K562 (cell line): ENCODE measurements at regions not wholly inside any gene's neighbourhood (a gene's known extent, or its start where the extent isn't known, plus 50 kb on each side); places are given as distances from the start of the nearest gene placed in this dataset.

Experiments
- ATAC-seq: fragments of 200-7000 bp; cut with Tn5 transposase; 3 replicates; pipeline ENCODE4 v1.9.1; 2020; ENCODE audit warnings: moderate library complexity
- BruUV-seq: library from RNA; stranded (reverse); fragments of 400-500 nt; replicated peaks from 2 replicates; lab custom pipeline; 2021; lab: Mats Ljungman, UMichigan
- CTCF ChIA-PET: fragments of 300-600 bp; formaldehyde crosslinking; extraction: SDS; loops from one replicate; lab custom pipeline; 2021; ENCODE audit warnings: low intra/inter-chr PET ratio; lab: Yijun Ruan, JAX
- POLR2A ChIA-PET: fragments of 300-600, 350-650 bp; sonication (Branson Sonifier 250); formaldehyde crosslinking; extraction: SDS; loops from one replicate; lab custom pipeline; 2021; ENCODE audit warnings: antibody characterized with exemption, inconsistent platforms; lab: Yijun Ruan, JAX
- DNase-seq, 4 experiments: peaks; one replicate each; pipeline versions ENCODE4 v3.0.0 to v3.0.0-alpha.2; 2011 to 2018; ENCODE audit warnings: low spot score in 3 of 4, mixed read lengths in 3 of 4; ENCODE audit errors: extremely low read depth in 1 of 4
- FAIRE-seq: peaks from 2 replicates; lab custom pipeline; 2011; peaks lifted over from hg19 to GRCh38; lab: Jason Lieb, UNC
- H2AFZ ChIP-seq: 2 replicates; pipeline ENCODE4 v1.6.0; 2011; ENCODE audit warnings: low read depth, low read length, control low read depth, inconsistent platforms
- H3K27ac ChIP-seq: fragments of 200-600 bp; 3 replicates; pipeline ENCODE4 v1.8.0; 2011; ENCODE audit warnings: low read depth, mild to moderate bottlenecking, control low read depth, inconsistent platforms, low read length, moderate library complexity, mixed read lengths; ENCODE audit errors: extremely low read depth
- H3K27me3 ChIP-seq, 2 experiments: fragments of 300-600 bp in 1 of 2; 2 replicates in 1 of 2; 3 replicates in 1 of 2; pipeline versions ENCODE4 v1.6.0 to v1.8.0; 2011; ENCODE audit warnings: inconsistent platforms in 2 of 2, low read length in 2 of 2, mild to moderate bottlenecking in 1 of 2, mixed read lengths in 1 of 2, moderate library complexity in 1 of 2; ENCODE audit not compliant: control insufficient read depth in 2 of 2, insufficient read depth in 2 of 2
- H3K36me3 ChIP-seq: fragments of 300-600 bp; 3 replicates; pipeline ENCODE4 v1.8.0; 2011; ENCODE audit warnings: mild to moderate bottlenecking, low read length, inconsistent platforms; ENCODE audit not compliant: control insufficient read depth, insufficient read depth
- H3K4me1 ChIP-seq, 2 experiments: fragments of 200-600 bp in 1 of 2; replicated peaks in 1 of 2; 2 replicates in 1 of 2; 3 replicates in 1 of 2; pipeline versions ENCODE4 v1.5.1 to v1.8.0; 2011; ENCODE audit warnings: inconsistent platforms in 2 of 2, low read length in 2 of 2, mild to moderate bottlenecking in 1 of 2, mixed read lengths in 1 of 2, moderate library complexity in 1 of 2; ENCODE audit not compliant: control insufficient read depth in 2 of 2, insufficient read depth in 2 of 2
- H3K4me2 ChIP-seq: 2 replicates; pipeline ENCODE4 v1.6.1; 2011; ENCODE audit warnings: low read length, control low read depth, inconsistent platforms, mixed read lengths; ENCODE audit not compliant: insufficient read depth
- H3K4me3 ChIP-seq: fragments of 200-600 bp; sonication (generic), shearing (Covaris generic); 2 replicates; pipeline ENCODE4 v1.5.1; 2016; ENCODE audit warnings: control low read depth, inconsistent platforms
- H3K79me2 ChIP-seq: fragments of 200-600 bp; 3 replicates; pipeline ENCODE4 v1.8.0; 2011; ENCODE audit warnings: low read length, inconsistent platforms; ENCODE audit not compliant: control insufficient read depth, insufficient read depth
- H3K9ac ChIP-seq, 2 experiments: 2 replicates each; pipeline versions ENCODE4 v1.6.0 to v1.6.1; 2011; ENCODE audit warnings: low read depth in 2 of 2, low read length in 2 of 2, control low read depth in 1 of 2, inconsistent platforms in 1 of 2, mild to moderate bottlenecking in 1 of 2, mixed read lengths in 1 of 2; ENCODE audit not compliant: insufficient read depth in 1 of 2
- H3K9me1 ChIP-seq: one replicate; pipeline ENCODE4 v1.6.0; 2011; ENCODE audit warnings: inconsistent platforms, mild to moderate bottlenecking, low read length, moderate library complexity; ENCODE audit not compliant: control insufficient read depth, insufficient read depth
- H3K9me3 ChIP-seq: replicated peaks from 2 replicates; pipeline ENCODE4 v1.5.1; 2011; ENCODE audit warnings: low read depth, low read length, inconsistent platforms; ENCODE audit not compliant: control insufficient read depth, insufficient read depth
- H4K20me1 ChIP-seq: replicated peaks from 2 replicates; pipeline ENCODE4 v1.6.1; 2011; ENCODE audit warnings: low read length, inconsistent platforms, mixed read lengths; ENCODE audit not compliant: control insufficient read depth, insufficient read depth
- ASH1L ChIP-seq: fragments of 450-650 bp; IDR thresholded peaks from 2 replicates; pipeline ENCODE4 v1.6.1; 2018; ENCODE audit warnings: borderline replicate concordance, mild to moderate bottlenecking, low read depth; ENCODE audit not compliant: partially characterized antibody
- BRD9 ChIP-seq: fragments of 450-650 bp; IDR thresholded peaks from 2 replicates; pipeline ENCODE4 v1.6.1; 2018; ENCODE audit warnings: low read depth; ENCODE audit not compliant: partially characterized antibody
- HDAC1 ChIP-seq, 2 experiments: fragments of 450-650 bp; IDR thresholded peaks; 2 replicates each; pipeline ENCODE4 v1.6.1; 2016 to 2017; ENCODE audit warnings: inconsistent platforms in 1 of 2, mild to moderate bottlenecking in 1 of 2, moderate library complexity in 1 of 2
- HNRNPL ChIP-seq: fragments of 200-400 bp; formaldehyde crosslinking; IDR thresholded peaks from 2 replicates; pipeline ENCODE4 v1.6.1; 2017; ENCODE audit warnings: low read depth, mild to moderate bottlenecking, low read length
- ILK ChIP-seq: fragments of 450-650 bp; IDR thresholded peaks from 2 replicates; pipeline ENCODE4 v1.6.1; 2016; ENCODE audit warnings: missing genetic modification characterization, low read depth, mild to moderate bottlenecking, missing compliant biosample characterization, moderate library complexity, borderline replicate concordance
- MAFF ChIP-seq: IDR thresholded peaks from 2 replicates; pipeline ENCODE4 v1.6.1; 2012; ENCODE audit warnings: low read length, improper control_type of control experiment
- RERE ChIP-seq: sonication (generic); formaldehyde crosslinking; IDR thresholded peaks from 2 replicates; pipeline ENCODE4 v1.8.0; 2023; ENCODE audit warnings: missing genetic modification reagents, mild to moderate bottlenecking, borderline replicate concordance
- SIN3A ChIP-seq, 2 experiments: fragments of 150-350 bp in 1 of 2; IDR thresholded peaks; 2 replicates each; pipeline ENCODE4 v1.6.1; 2011 to 2016; ENCODE audit warnings: borderline replicate concordance in 2 of 2, low read depth in 2 of 2, low read length in 2 of 2, mild to moderate bottlenecking in 2 of 2, moderate library complexity in 2 of 2; ENCODE audit not compliant: control insufficient read depth in 1 of 2
- in situ Hi-C: fragments of 300-500 bp; cut with MboI; formaldehyde crosslinking; loops from 4 replicates; pipeline ENCODE4 v1.15.0; 2018; ENCODE audit warnings: inconsistent platforms, mixed read lengths
- intact Hi-C: fragments of 100-400 bp; cut with micrococcal nuclease; formaldehyde crosslinking; loops from 2 replicates; pipeline ENCODE4 v1.14.2; 2022

DNA sequence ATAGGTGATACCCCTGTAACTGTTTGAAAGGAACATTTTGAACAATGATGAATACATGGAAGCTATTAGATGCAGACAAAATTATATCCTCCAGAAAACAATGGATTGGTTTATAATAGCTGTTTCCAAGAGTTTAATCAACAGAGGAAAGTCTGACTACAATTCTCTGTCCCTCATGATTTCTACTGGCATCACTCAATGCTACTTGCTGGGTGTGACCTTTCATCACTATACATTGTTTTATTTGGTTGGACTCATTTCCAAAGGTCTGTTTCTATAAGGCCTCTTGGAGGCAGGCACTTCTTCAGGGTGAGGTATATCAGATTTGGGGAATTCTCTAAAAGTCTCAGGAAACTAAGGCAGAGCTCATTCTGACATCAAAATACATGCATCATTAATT lies 636.1 kb upstream of the SLC8A1 start:
- intact Hi-C loops = no loop called here
- Histone ChIP-seq H3K9me1 (no peaks in the 10 kb centered on the region), H3K36me3 (no peaks in the 10 kb centered on the region), H3K9me3 (no peaks in the 10 kb centered on the region), H3K4me3 (no peak overlapping the region), H3K79me2 (no peaks in the 10 kb centered on the region), H3K27ac (no peak overlapping the region), H4K20me1 (no peaks in the 10 kb centered on the region), H3K4me1 (no peaks in the 10 kb centered on the region), H2AFZ (no peak overlapping the region), H3K9ac (no peak overlapping the region), H3K27me3 (no peaks in the 10 kb centered on the region), H3K4me2 (no peak overlapping the region)
- in situ Hi-C loops = no loop called here
- no peak for FAIRE-seq
- no peak for ATAC-seq
- CTCF ChIA-PET = no interaction called here
- POLR2A ChIA-PET = no interaction called here
- BruUV-seq = no TSS peak
- TF ChIP-seq MAFF = no peak
- TF ChIP-seq HNRNPL = no peak
- TF ChIP-seq ASH1L = no peak
- no peak for TF ChIP-seq SIN3A (IDR thresholded peaks at IDR 0.05; ENCODE audit: borderline replicate concordance in 2 of 2, control insufficient read depth in 1 of 2, low read depth in 2 of 2, low read length in 2 of 2)
- TF ChIP-seq ILK (tag) = no peak
- TF ChIP-seq BRD9 = no peak
- TF ChIP-seq RERE (CRISPR knock-in tag) = no peak
- TF ChIP-seq HDAC1 (IDR thresholded peaks at IDR 0.05) = no peak
- no peak for DNase-seq
